Fibroblast of villous mesenchyme (primary cell): ENCODE measurements at regions not wholly inside any gene's neighbourhood (a gene's known extent, or its start where the extent isn't known, plus 50 kb on each side); places are given as distances from the start of the nearest gene placed in this dataset.

ENCODE experiments used
- DNase-seq: peaks from one replicate; pipeline ENCODE4 v3.0.0-alpha.2; 2010; ENCODE audit warnings: low read depth
- H3K4me3 ChIP-seq: 2 replicates; pipeline ENCODE4 v1.5.1; 2011; ENCODE audit warnings: low read depth, mild to moderate bottlenecking, low read length
- TF ChIP-seq, protein P1 (sequence below): IDR thresholded peaks from 2 replicates; pipeline ENCODE4 v1.5.1; 2012; ENCODE audit warnings: low read depth, mild to moderate bottlenecking, low read length; ENCODE audit not compliant: insufficient read depth

DNA sequence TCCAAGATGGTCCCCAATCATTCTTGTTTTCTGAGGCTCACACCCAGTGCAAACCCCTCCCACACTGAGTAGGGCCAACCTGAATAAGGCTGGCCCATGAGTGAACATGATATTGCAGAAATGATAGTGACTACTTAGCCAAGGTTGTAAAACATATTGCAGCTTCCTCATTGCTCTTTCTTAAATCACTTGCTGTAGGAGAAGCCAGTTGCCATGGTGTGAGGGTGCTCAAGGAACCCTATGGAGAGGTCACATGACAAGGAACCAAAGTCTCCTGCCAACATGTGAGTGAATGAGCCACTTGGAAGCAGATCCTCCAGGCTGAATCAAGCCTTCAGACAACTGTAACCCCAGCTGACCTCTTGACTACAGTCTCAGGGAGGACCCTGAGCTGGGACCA, 191.4 kb downstream of the RGS9 start:
- no peak for DNase-seq

GRCh38 chr17:65324611-65325342, 187.6 kb downstream of the RGS9 start:
- TF ChIP-seq, protein P1, sequence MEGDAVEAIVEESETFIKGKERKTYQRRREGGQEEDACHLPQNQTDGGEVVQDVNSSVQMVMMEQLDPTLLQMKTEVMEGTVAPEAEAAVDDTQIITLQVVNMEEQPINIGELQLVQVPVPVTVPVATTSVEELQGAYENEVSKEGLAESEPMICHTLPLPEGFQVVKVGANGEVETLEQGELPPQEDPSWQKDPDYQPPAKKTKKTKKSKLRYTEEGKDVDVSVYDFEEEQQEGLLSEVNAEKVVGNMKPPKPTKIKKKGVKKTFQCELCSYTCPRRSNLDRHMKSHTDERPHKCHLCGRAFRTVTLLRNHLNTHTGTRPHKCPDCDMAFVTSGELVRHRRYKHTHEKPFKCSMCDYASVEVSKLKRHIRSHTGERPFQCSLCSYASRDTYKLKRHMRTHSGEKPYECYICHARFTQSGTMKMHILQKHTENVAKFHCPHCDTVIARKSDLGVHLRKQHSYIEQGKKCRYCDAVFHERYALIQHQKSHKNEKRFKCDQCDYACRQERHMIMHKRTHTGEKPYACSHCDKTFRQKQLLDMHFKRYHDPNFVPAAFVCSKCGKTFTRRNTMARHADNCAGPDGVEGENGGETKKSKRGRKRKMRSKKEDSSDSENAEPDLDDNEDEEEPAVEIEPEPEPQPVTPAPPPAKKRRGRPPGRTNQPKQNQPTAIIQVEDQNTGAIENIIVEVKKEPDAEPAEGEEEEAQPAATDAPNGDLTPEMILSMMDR: no peak

More for the DNA sequence above, 191.4 kb downstream of the RGS9 start:
- TF ChIP-seq, protein P1: no peak
- no peak overlapping the region for H3K4me3 ChIP-seq

DNA sequence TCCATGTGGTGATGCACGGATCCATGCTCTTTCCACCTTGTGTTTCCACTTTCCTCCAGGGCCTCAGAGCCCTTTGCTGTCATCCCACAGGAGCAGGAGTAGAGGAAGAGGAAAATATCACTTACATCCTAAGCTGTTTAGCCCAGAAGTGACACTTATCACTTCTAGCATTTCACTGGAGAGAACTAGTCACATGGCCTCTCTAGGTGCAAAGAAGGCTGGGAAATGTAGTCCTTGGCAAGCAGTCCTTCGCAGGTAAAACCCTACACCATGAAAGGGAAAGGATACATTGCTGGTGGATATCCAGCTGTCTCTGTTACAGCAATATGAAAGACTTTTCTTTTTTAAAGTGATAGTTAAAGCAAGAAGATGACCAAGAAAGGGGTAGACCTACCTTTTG, 185.9 kb downstream of the RGS9 start:
- TF ChIP-seq, protein P1: no peak
- H3K4me3 ChIP-seq: no peak overlapping the region
- no peak for DNase-seq

More at GRCh38 chr17:65324611-65325342, 187.6 kb downstream of the RGS9 start:
- no peak overlapping the region for H3K4me3 ChIP-seq
- peak; percentile 50 for DNase-seq

- no peak for DNase-seq
- TF ChIP-seq, protein P1: no peak
- no peak overlapping the region for H3K4me3 ChIP-seq
Measured at GRCh38 chr17:65320820-65321219, 183.7 kb downstream of the RGS9 start.

GRCh38 chr17:65314212-65314611, 177.0 kb downstream of the RGS9 start:
- TF ChIP-seq, protein P1: no peak
- no peak for DNase-seq

DNA sequence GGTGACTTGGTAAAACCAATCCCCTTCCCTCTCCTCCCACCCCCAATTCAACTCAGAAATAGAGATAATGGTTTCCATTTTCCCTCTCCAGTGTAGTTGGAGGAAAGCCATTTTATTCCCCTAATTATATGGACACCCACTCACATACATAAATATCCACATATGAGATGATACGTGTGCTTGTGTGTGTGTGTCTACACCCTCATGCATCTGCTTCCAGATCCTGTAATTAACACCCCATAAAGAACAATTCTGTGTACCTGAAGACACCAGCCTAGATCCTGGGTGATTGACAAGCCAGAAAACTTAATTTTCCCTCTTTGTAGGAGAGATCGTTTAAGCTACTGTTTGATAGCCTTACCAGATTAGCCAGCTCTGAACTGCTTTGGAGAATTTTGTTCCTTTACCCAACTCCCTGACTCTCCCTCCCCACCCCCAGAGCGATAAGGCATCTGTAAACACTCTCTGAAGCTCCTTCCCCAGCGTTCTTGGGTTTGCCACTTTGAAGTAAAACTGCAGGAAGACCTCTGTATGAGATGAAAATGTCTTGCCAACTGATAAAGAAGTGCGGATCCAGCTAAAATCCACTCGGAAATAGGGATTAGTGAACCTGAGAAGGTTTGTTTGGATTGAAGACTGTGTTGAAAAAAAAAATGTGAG, 175.7 kb downstream of the RGS9 start:
- DNase-seq: peak; percentile 19
- no peak overlapping the region for H3K4me3 ChIP-seq
- TF ChIP-seq, protein P1: no peak

More at GRCh38 chr17:65314212-65314611, 177.0 kb downstream of the RGS9 start:
- H3K4me3 ChIP-seq: no peak overlapping the region
